ENCODE measurements at regions not wholly inside any gene's neighbourhood (a gene's known extent, or its start where the extent isn't known, plus 50 kb on each side); places are given as distances from the start of the nearest gene placed in this dataset.

GRCh38 chr3:72421786-72422185 lies 426.5 kb downstream of the SHQ1 start:
- no peak for TF ChIP-seq EZH2 (IDR thresholded peaks at IDR 0.05; ENCODE audit: low read depth, unreplicated experiment)
- TF ChIP-seq, protein P1, sequence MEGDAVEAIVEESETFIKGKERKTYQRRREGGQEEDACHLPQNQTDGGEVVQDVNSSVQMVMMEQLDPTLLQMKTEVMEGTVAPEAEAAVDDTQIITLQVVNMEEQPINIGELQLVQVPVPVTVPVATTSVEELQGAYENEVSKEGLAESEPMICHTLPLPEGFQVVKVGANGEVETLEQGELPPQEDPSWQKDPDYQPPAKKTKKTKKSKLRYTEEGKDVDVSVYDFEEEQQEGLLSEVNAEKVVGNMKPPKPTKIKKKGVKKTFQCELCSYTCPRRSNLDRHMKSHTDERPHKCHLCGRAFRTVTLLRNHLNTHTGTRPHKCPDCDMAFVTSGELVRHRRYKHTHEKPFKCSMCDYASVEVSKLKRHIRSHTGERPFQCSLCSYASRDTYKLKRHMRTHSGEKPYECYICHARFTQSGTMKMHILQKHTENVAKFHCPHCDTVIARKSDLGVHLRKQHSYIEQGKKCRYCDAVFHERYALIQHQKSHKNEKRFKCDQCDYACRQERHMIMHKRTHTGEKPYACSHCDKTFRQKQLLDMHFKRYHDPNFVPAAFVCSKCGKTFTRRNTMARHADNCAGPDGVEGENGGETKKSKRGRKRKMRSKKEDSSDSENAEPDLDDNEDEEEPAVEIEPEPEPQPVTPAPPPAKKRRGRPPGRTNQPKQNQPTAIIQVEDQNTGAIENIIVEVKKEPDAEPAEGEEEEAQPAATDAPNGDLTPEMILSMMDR (conservative IDR thresholded peaks at IDR 0.05; ENCODE audit: low read depth in 2 of 2), result no peak
- TF ChIP-seq REST (IDR thresholded peaks at IDR 0.05; ENCODE audit: unreplicated experiment), result no peak
- no peak for TF ChIP-seq POLR2AphosphoS5 (IDR thresholded peaks at IDR 0.05; ENCODE audit: low read depth)
- no peak for TF ChIP-seq ZNF331 (CRISPR knock-in tag; IDR thresholded peaks at IDR 0.05; ENCODE audit: low read depth)
- no peak for TF ChIP-seq EZH2phosphoT487 (IDR thresholded peaks at IDR 0.05; ENCODE audit: unreplicated experiment)
